Urothelium cell line (cell line): ENCODE measurements at regions not wholly inside any gene's neighbourhood (a gene's known extent, or its start where the extent isn't known, plus 50 kb on each side); places are given as distances from the start of the nearest gene placed in this dataset.

ENCODE experiments used
- DNase-seq: peaks from one replicate; pipeline ENCODE4 v3.0.0; 2011; ENCODE audit warnings: low spot score, mixed read lengths
- FAIRE-seq: peaks from 2 replicates; lab custom pipeline; 2011; peaks lifted over from hg19 to GRCh38; lab: Jason Lieb, UNC

GRCh38 chr5:124056991-124057723, 545.2 kb downstream of the CSNK1G3 start:
- FAIRE-seq (no peak), DNase-seq (peak; percentile 56)

GRCh38 chr5:124056326-124056990, 544.5 kb downstream of the CSNK1G3 start:
- no peak for FAIRE-seq
- no peak for DNase-seq

- DNase-seq (no peak), FAIRE-seq (no peak)
Observed at GRCh38 chr5:124055751-124056150, 543.8 kb downstream of the CSNK1G3 start.

GRCh38 chr5:124054564-124054963, 542.6 kb downstream of the CSNK1G3 start:
- DNase-seq: no peak
- FAIRE-seq: no peak

- DNase-seq (no peak), FAIRE-seq (no peak)
Observed at GRCh38 chr5:124053340-124053739, 541.4 kb downstream of the CSNK1G3 start.

- no peak for DNase-seq
- no peak for FAIRE-seq
Observed at GRCh38 chr5:124052201-124052600, 540.2 kb downstream of the CSNK1G3 start.

GRCh38 chr5:124050120-124050770, 538.3 kb downstream of the CSNK1G3 start:
- DNase-seq: no peak
- no peak for FAIRE-seq

GRCh38 chr5:124045412-124045811, 533.4 kb downstream of the CSNK1G3 start:
- no peak for FAIRE-seq
- no peak for DNase-seq

GRCh38 chr5:124044613-124045012, 532.6 kb downstream of the CSNK1G3 start:
- no peak for FAIRE-seq
- no peak for DNase-seq

GRCh38 chr5:124043456-124043855, 531.5 kb downstream of the CSNK1G3 start:
- DNase-seq: peak; percentile 9

GRCh38 chr5:124040799-124041198, 528.8 kb downstream of the CSNK1G3 start:
- no peak for DNase-seq
- FAIRE-seq: no peak

More at GRCh38 chr5:124043456-124043855, 531.5 kb downstream of the CSNK1G3 start:
- no peak for FAIRE-seq

GRCh38 chr5:124039410-124039809, 527.4 kb downstream of the CSNK1G3 start:
- no peak for FAIRE-seq
- no peak for DNase-seq

- FAIRE-seq (no peak), DNase-seq (no peak)
Observed at GRCh38 chr5:124036786-124037185, 524.8 kb downstream of the CSNK1G3 start.

- DNase-seq (no peak), FAIRE-seq (no peak)
Observed at GRCh38 chr5:124034963-124035362, 523.0 kb downstream of the CSNK1G3 start.

- FAIRE-seq (no peak), DNase-seq (no peak)
Observed at GRCh38 chr5:124034083-124034700, 522.2 kb downstream of the CSNK1G3 start.

- no peak for FAIRE-seq
Observed at GRCh38 chr5:124030043-124030491, 518.1 kb downstream of the CSNK1G3 start.

GRCh38 chr5:124027441-124027840, 515.5 kb downstream of the CSNK1G3 start:
- FAIRE-seq (no peak), DNase-seq (no peak)

More at GRCh38 chr5:124030043-124030491, 518.1 kb downstream of the CSNK1G3 start:
- DNase-seq: no peak

- FAIRE-seq: no peak
- peak; percentile 2 for DNase-seq
Observed at GRCh38 chr5:124025306-124025845, 513.4 kb downstream of the CSNK1G3 start.

- DNase-seq (no peak), FAIRE-seq (no peak)
Observed at GRCh38 chr5:124022966-124023365, 511.0 kb downstream of the CSNK1G3 start.

GRCh38 chr5:124021776-124022175, 509.8 kb downstream of the CSNK1G3 start:
- DNase-seq (no peak), FAIRE-seq (no peak)

- DNase-seq (no peak), FAIRE-seq (no peak)
Observed at GRCh38 chr5:124021066-124021641, 509.2 kb downstream of the CSNK1G3 start.
